Liver (tissue), 8 donors: ENCODE measurements at regions not wholly inside any gene's neighbourhood (a gene's known extent, or its start where the extent isn't known, plus 50 kb on each side); places are given as distances from the start of the nearest gene placed in this dataset.

Experiments
- DNase-seq: peaks from one replicate; pipeline ENCODE4 v3.0.0-alpha.2; 2017; ENCODE audit warnings: low spot score
- H3K27ac ChIP-seq, 2 donors: one replicate each; pipeline ENCODE4 v1.7.0; 2013; ENCODE audit warnings: inconsistent platforms in 2 of 2, low read length in 2 of 2, control low read depth in 1 of 2, low read depth in 1 of 2, mild to moderate bottlenecking in 1 of 2
- H3K27me3 ChIP-seq, 4 donors: one replicate each; pipeline versions ENCODE4 v1.6.1 to v1.7.0; 2013; ENCODE audit warnings: low read length in 3 of 4, inconsistent platforms in 1 of 4, mild to moderate bottlenecking in 1 of 4, moderate library complexity in 1 of 4; ENCODE audit not compliant: control insufficient read depth in 4 of 4, insufficient read depth in 4 of 4
- H3K36me3 ChIP-seq, 4 donors: one replicate each; pipeline versions ENCODE4 v1.6.1 to v1.7.0; 2013; ENCODE audit warnings: low read length in 3 of 4, mild to moderate bottlenecking in 3 of 4, low read depth in 1 of 4, moderate library complexity in 1 of 4; ENCODE audit not compliant: control insufficient read depth in 4 of 4, insufficient read depth in 3 of 4
- H3K4me1 ChIP-seq, 4 donors: one replicate each; pipeline versions ENCODE4 v1.6.1 to v1.7.0; 2013; ENCODE audit warnings: low read length in 3 of 4, mild to moderate bottlenecking in 3 of 4, moderate library complexity in 1 of 4; ENCODE audit not compliant: control insufficient read depth in 4 of 4, insufficient read depth in 4 of 4
- H3K4me3 ChIP-seq, 3 donors: one replicate each; pipeline versions ENCODE4 v1.6.1 to v1.7.0; 2013; ENCODE audit warnings: low read length in 3 of 3, control low read depth in 1 of 3, low read depth in 1 of 3, mild to moderate bottlenecking in 1 of 3
- H3K9ac ChIP-seq, 2 donors: one replicate each; pipeline ENCODE4 v1.7.0; 2013; ENCODE audit warnings: low read length in 2 of 2, mild to moderate bottlenecking in 2 of 2, moderate library complexity in 2 of 2, control low read depth in 1 of 2, low read depth in 1 of 2
- H3K9me3 ChIP-seq, 4 donors: one replicate each; pipeline versions ENCODE4 v1.6.1 to v1.7.0; 2013; ENCODE audit warnings: low read length in 3 of 4; ENCODE audit not compliant: control insufficient read depth in 4 of 4
- ATF3 ChIP-seq: IDR thresholded peaks from 2 replicates; pipeline ENCODE4 v1.6.1; 2016; ENCODE audit warnings: antibody characterized with exemption
- EGR1 ChIP-seq, 2 donors: IDR thresholded peaks; 2 replicates each; pipeline ENCODE4 v1.6.1; 2016 to 2018; ENCODE audit warnings: antibody characterized with exemption in 2 of 2, low read depth in 2 of 2
- FOXA1 ChIP-seq: IDR thresholded peaks from 2 replicates; pipeline ENCODE4 v1.6.1; 2016; ENCODE audit warnings: antibody characterized with exemption
- FOXA2 ChIP-seq: IDR thresholded peaks from 2 replicates; pipeline ENCODE4 v1.6.1; 2016; ENCODE audit warnings: antibody characterized with exemption
- GABPA ChIP-seq, 2 donors: IDR thresholded peaks in 1 of 2; conservative IDR thresholded peaks in 1 of 2; 2 replicates each; pipeline ENCODE4 v1.6.1; 2016; ENCODE audit warnings: antibody characterized with exemption in 2 of 2, mild to moderate bottlenecking in 1 of 2, moderate library complexity in 1 of 2
- HNF4A ChIP-seq, 2 donors: conservative IDR thresholded peaks; 2 replicates each; pipeline ENCODE4 v1.6.1; 2016; ENCODE audit warnings: antibody characterized with exemption in 2 of 2, mild to moderate bottlenecking in 2 of 2
- HNF4G ChIP-seq: IDR thresholded peaks from 2 replicates; pipeline ENCODE4 v1.6.1; 2016; ENCODE audit warnings: antibody characterized with exemption
- JUND ChIP-seq, 2 donors: IDR thresholded peaks; 2 replicates each; pipeline ENCODE4 v1.6.1; 2016; ENCODE audit warnings: antibody characterized with exemption in 2 of 2
- MAX ChIP-seq: IDR thresholded peaks from 2 replicates; pipeline ENCODE4 v1.6.1; 2016; ENCODE audit warnings: antibody characterized with exemption
- NR2F2 ChIP-seq: IDR thresholded peaks from 2 replicates; pipeline ENCODE4 v1.6.1; 2016; ENCODE audit warnings: antibody characterized with exemption
- RAD21 ChIP-seq, 2 donors: IDR thresholded peaks; 2 replicates each; pipeline ENCODE4 v1.6.1; 2016; ENCODE audit warnings: antibody characterized with exemption in 2 of 2, mild to moderate bottlenecking in 2 of 2
- RXRA ChIP-seq, 2 donors: IDR thresholded peaks; 2 replicates each; pipeline ENCODE4 v1.6.1; 2017 to 2018; ENCODE audit warnings: antibody characterized with exemption in 2 of 2, mild to moderate bottlenecking in 1 of 2
- SP1 ChIP-seq: IDR thresholded peaks from 2 replicates; pipeline ENCODE4 v1.6.1; 2018; ENCODE audit warnings: antibody characterized with exemption, mild to moderate bottlenecking
- TAF1 ChIP-seq: conservative IDR thresholded peaks from 2 replicates; pipeline ENCODE4 v1.6.1; 2016; ENCODE audit warnings: antibody characterized with exemption, mild to moderate bottlenecking
- YY1 ChIP-seq: IDR thresholded peaks from 2 replicates; pipeline ENCODE4 v1.6.1; 2016; ENCODE audit warnings: antibody characterized with exemption, mild to moderate bottlenecking
- ZBTB33 ChIP-seq: IDR thresholded peaks from 2 replicates; pipeline ENCODE4 v1.6.1; 2016; ENCODE audit warnings: antibody characterized with exemption
- WGBS: extraction: QIAGEN DNeasy Blood & Tissue Kit; methylation state at CpG from one replicate; pipeline ENCODE4 v1.1.7; 2013; 5-methylcytosine and 5-hydroxymethylcytosine counted together
- TF ChIP-seq, protein P1 (sequence below): IDR thresholded peaks from 2 replicates; pipeline ENCODE4 v1.6.1; 2016; ENCODE audit warnings: antibody characterized with exemption, mild to moderate bottlenecking
- TF ChIP-seq, protein P2 (sequence below): fragments of 150-350 bp; IDR thresholded peaks from 2 replicates; pipeline ENCODE4 v1.5.1; 2017; ENCODE audit warnings: improper control_type of control experiment, low read depth, low read length; ENCODE audit not compliant: missing input control
- donor health status: healthy.
- donor health status: healthy.
- donor health status: healthy.
- donor health status: healthy.
- donor health status: healthy.

DNA sequence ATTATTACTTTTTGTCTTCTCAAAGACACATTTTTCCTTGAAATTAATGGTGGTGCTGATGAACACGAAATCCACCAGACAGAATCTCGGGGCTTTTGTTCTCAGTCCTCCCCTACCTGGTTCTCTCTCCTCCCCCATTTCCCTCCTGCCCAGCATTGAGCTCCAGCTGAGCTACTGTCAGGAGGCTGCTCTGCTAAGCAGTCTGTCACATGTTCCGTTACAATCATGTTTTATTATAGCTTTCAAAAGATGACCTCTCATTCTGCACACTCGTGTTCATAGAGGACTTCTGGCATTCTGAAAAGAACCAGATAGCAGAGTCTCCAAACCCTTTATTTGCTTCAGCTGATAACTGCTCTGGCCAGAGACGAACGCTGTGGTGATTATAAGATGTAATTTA is 732.5 kb upstream of the RBFOX1 start:
- Histone ChIP-seq H3K9ac (no peak overlapping the region), H3K36me3 (no peaks in the 10 kb centered on the region), H3K4me1 (no peaks in the 10 kb centered on the region), H3K27ac (no peak overlapping the region), H3K4me3 (no peak overlapping the region), H3K9me3 (no peaks in the 10 kb centered on the region), H3K27me3 (no peaks in the 10 kb centered on the region)
- no peak for DNase-seq
- WGBS: 31% methylated on average over 6 of the region's 6 CpGs
- TF ChIP-seq FOXA2: no peak
- TF ChIP-seq RAD21 (IDR thresholded peaks at IDR 0.05): no peak

- Histone ChIP-seq H3K9ac (no peak overlapping the region), H3K27ac (no peak overlapping the region), H3K27me3 (peaks cover 0 to 3% (median 0%) of the 10 kb centered on the region in 4 donors), H3K36me3 (no peaks in the 10 kb centered on the region), H3K4me1 (no peaks in the 10 kb centered on the region), H3K9me3 (no peaks in the 10 kb centered on the region), H3K4me3 (no peak overlapping the region)
- 71% methylated on average over 5 of the region's 5 CpGs for WGBS
- no peak for DNase-seq
- no peak for TF ChIP-seq JUND (IDR thresholded peaks at IDR 0.05)
- no peak for TF ChIP-seq RAD21 (IDR thresholded peaks at IDR 0.05)
- no peak for TF ChIP-seq SP1
- TF ChIP-seq HNF4G: no peak
- no peak for TF ChIP-seq FOXA2
- no peak for TF ChIP-seq ZBTB33
- TF ChIP-seq TAF1: no peak
- TF ChIP-seq GABPA (IDR thresholded peaks at IDR 0.05 in 1 of 2, conservative IDR thresholded peaks at IDR 0.05 in 1 of 2): no peak
- TF ChIP-seq EGR1 (IDR thresholded peaks at IDR 0.05; ENCODE audit: low read depth in 2 of 2): no peak
- no peak for TF ChIP-seq MAX
- TF ChIP-seq RXRA (IDR thresholded peaks at IDR 0.05): no peak
- TF ChIP-seq FOXA1: no peak
- TF ChIP-seq, protein P1, sequence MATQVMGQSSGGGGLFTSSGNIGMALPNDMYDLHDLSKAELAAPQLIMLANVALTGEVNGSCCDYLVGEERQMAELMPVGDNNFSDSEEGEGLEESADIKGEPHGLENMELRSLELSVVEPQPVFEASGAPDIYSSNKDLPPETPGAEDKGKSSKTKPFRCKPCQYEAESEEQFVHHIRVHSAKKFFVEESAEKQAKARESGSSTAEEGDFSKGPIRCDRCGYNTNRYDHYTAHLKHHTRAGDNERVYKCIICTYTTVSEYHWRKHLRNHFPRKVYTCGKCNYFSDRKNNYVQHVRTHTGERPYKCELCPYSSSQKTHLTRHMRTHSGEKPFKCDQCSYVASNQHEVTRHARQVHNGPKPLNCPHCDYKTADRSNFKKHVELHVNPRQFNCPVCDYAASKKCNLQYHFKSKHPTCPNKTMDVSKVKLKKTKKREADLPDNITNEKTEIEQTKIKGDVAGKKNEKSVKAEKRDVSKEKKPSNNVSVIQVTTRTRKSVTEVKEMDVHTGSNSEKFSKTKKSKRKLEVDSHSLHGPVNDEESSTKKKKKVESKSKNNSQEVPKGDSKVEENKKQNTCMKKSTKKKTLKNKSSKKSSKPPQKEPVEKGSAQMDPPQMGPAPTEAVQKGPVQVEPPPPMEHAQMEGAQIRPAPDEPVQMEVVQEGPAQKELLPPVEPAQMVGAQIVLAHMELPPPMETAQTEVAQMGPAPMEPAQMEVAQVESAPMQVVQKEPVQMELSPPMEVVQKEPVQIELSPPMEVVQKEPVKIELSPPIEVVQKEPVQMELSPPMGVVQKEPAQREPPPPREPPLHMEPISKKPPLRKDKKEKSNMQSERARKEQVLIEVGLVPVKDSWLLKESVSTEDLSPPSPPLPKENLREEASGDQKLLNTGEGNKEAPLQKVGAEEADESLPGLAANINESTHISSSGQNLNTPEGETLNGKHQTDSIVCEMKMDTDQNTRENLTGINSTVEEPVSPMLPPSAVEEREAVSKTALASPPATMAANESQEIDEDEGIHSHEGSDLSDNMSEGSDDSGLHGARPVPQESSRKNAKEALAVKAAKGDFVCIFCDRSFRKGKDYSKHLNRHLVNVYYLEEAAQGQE: no peak
- TF ChIP-seq NR2F2: no peak
- TF ChIP-seq, protein P2, sequence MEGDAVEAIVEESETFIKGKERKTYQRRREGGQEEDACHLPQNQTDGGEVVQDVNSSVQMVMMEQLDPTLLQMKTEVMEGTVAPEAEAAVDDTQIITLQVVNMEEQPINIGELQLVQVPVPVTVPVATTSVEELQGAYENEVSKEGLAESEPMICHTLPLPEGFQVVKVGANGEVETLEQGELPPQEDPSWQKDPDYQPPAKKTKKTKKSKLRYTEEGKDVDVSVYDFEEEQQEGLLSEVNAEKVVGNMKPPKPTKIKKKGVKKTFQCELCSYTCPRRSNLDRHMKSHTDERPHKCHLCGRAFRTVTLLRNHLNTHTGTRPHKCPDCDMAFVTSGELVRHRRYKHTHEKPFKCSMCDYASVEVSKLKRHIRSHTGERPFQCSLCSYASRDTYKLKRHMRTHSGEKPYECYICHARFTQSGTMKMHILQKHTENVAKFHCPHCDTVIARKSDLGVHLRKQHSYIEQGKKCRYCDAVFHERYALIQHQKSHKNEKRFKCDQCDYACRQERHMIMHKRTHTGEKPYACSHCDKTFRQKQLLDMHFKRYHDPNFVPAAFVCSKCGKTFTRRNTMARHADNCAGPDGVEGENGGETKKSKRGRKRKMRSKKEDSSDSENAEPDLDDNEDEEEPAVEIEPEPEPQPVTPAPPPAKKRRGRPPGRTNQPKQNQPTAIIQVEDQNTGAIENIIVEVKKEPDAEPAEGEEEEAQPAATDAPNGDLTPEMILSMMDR: no peak
- TF ChIP-seq YY1: no peak
- no peak for TF ChIP-seq ATF3
- no peak for TF ChIP-seq HNF4A (conservative IDR thresholded peaks at IDR 0.05)
These were observed 738.8 kb upstream of the RBFOX1 start for GRCh38 chr16:6593799-6594198.
